Mucosa of rectum (tissue), 2 donors: ENCODE measurements at regions not wholly inside any gene's neighbourhood (a gene's known extent, or its start where the extent isn't known, plus 50 kb on each side); places are given as distances from the start of the nearest gene placed in this dataset.
"Not testable (repeated sequence)": the region's sequence is repeated elsewhere in the genome, so short reads cannot be mapped to it uniquely, and the experiment has no call there.

Source experiments
- H3K27ac ChIP-seq, 2 donors: one replicate each; pipeline ENCODE4 v1.7.0; 2013; ENCODE audit warnings: inconsistent platforms in 2 of 2, low read depth in 2 of 2, low read length in 2 of 2
- H3K27me3 ChIP-seq, 2 donors: one replicate each; pipeline ENCODE4 v1.7.0; 2013; ENCODE audit warnings: low read length in 2 of 2; ENCODE audit not compliant: control insufficient read depth in 2 of 2, insufficient read depth in 2 of 2
- H3K36me3 ChIP-seq, 2 donors: one replicate each; pipeline ENCODE4 v1.7.0; 2013; ENCODE audit warnings: low read length in 2 of 2; ENCODE audit not compliant: control insufficient read depth in 2 of 2, insufficient read depth in 2 of 2
- H3K4me1 ChIP-seq, 2 donors: one replicate each; pipeline ENCODE4 v1.7.0; 2013; ENCODE audit warnings: low read length in 2 of 2, mild to moderate bottlenecking in 1 of 2; ENCODE audit not compliant: control insufficient read depth in 2 of 2, insufficient read depth in 2 of 2
- H3K4me3 ChIP-seq, 2 donors: one replicate each; pipeline ENCODE4 v1.7.0; 2013; ENCODE audit warnings: low read length in 2 of 2
- H3K9ac ChIP-seq, 2 donors: one replicate each; pipeline ENCODE4 v1.7.0; 2013; ENCODE audit warnings: low read length in 2 of 2, low read depth in 1 of 2, mild to moderate bottlenecking in 1 of 2
- H3K9me3 ChIP-seq, 2 donors: one replicate each; pipeline ENCODE4 v1.7.0; 2013; ENCODE audit warnings: low read length in 2 of 2; ENCODE audit not compliant: control insufficient read depth in 2 of 2
- donor health status: healthy.
- donor health status: Normal muscosa, but diverticular disease.

- Histone ChIP-seq H3K9me3 (no peaks in the 10 kb centered on the region), H3K4me1 (no peaks in the 10 kb centered on the region), H3K27ac (no peak overlapping the region), H3K9ac (no peak overlapping the region), H3K27me3 (no peaks in the 10 kb centered on the region), H3K4me3 (no peak overlapping the region), H3K36me3 (no peaks in the 10 kb centered on the region)
Measured at GRCh38 chr13:67554746-67555452, 324.8 kb upstream of the PCDH9 start.

DNA sequence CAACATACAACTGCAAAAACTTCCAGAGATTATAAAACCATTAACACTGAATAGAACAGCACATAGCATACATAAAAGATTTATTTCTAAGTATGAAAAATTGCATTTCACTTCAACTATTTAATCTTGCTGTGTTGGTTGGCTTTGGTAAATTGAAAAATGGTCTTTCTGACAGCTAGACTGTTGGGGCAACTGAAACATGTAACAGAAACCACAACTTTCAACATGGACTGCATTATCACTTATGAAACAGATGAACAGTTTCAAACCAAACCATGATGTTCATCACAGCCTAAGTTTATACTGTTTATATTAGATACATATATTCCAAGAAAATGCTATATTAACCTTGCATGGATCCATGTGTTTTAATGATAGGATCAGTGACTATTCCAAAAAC is 324.1 kb upstream of the PCDH9 start:
- Histone ChIP-seq H3K27me3 (no peaks in the 10 kb centered on the region), H3K9ac (no peak overlapping the region), H3K9me3 (no peaks in the 10 kb centered on the region), H3K27ac (no peak overlapping the region), H3K4me3 (no peak overlapping the region), H3K4me1 (no peaks in the 10 kb centered on the region), H3K36me3 (no peaks in the 10 kb centered on the region)

DNA sequence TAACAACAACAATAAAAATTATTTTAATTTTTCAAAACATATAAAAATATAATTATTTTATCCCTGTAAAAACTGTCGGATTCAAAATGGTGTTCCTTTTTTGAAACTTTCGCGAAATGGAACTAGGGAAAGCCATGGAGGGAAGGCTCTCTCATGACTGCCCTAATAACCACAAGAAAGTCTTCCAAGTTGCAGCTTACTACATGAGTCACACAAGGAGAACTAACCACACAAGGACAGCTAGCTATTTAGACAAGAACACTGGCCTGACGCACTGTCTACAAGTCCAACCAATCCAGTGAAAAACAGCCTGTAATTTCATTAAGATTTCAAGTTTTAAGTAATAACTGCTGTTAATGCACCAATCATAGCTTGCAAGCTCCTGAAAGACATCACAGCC is 319.2 kb upstream of the PCDH9 start:
- H3K36me3 ChIP-seq = no peaks in the 10 kb centered on the region
- H3K9ac ChIP-seq = no peak overlapping the region
- no peak overlapping the region for H3K4me3 ChIP-seq
- H3K27ac ChIP-seq = no peak overlapping the region
- H3K27me3 ChIP-seq = no peaks in the 10 kb centered on the region
- no peaks in the 10 kb centered on the region for H3K9me3 ChIP-seq
- no peaks in the 10 kb centered on the region for H3K4me1 ChIP-seq

DNA sequence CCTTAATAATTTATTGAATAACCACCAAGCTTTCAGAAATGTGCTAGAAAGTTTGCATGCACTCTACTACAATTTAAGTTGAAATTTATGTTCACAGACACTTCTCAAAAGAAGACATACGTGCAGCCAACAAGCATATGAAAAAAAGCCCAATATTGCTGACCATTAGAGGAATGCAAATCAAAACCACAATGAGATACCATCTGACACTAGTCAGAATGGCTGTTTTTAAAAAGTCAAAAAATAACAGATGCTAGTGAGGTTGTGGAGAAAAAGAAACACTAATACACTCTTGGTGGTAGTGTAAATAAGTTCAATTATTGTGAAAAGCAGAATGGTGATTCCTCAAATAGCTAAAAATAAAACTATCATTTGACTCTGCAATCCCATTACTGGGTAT is 308.8 kb upstream of the PCDH9 start:
- H3K9ac ChIP-seq = no peak overlapping the region
- H3K4me1 ChIP-seq = no peaks in the 10 kb centered on the region
- H3K9me3 ChIP-seq = no peaks in the 10 kb centered on the region
- H3K36me3 ChIP-seq = no peaks in the 10 kb centered on the region
- H3K27me3 ChIP-seq = no peaks in the 10 kb centered on the region
- H3K27ac ChIP-seq = no peak overlapping the region
- no peak overlapping the region for H3K4me3 ChIP-seq

DNA sequence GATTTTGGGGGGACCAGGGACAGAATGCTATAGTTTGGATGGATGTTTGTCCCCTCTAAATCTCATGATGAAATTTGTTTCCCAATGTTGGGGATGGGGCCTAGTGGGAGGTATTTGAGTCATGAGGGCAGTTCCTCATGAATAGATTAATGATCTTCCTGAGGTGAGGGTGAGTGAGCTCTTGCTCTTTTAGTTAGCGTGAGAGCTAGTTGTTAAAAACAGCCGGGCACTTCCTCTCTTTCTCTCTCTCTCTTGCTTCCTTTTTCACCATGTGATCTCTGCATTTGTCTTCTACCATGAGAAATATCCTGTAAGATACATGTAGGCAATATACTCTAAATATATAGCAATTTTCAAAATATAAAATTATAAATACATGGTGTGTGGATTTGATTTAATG is 290.8 kb upstream of the PCDH9 start:
- Histone ChIP-seq H3K4me3 (no peak overlapping the region), H3K27ac (no peak overlapping the region), H3K9ac (no peak overlapping the region), H3K9me3 (no peaks in the 10 kb centered on the region), H3K36me3 (no peaks in the 10 kb centered on the region), H3K27me3 (no peaks in the 10 kb centered on the region), H3K4me1 (no peaks in the 10 kb centered on the region)

GRCh38 chr13:67519356-67519755 is 289.2 kb upstream of the PCDH9 start:
- Histone ChIP-seq H3K36me3 (no peaks in the 10 kb centered on the region), H3K9me3 (no peaks in the 10 kb centered on the region), H3K4me3 (no peak overlapping the region), H3K4me1 (no peaks in the 10 kb centered on the region), H3K9ac (no peak overlapping the region), H3K27ac (no peak overlapping the region), H3K27me3 (no peaks in the 10 kb centered on the region)

DNA sequence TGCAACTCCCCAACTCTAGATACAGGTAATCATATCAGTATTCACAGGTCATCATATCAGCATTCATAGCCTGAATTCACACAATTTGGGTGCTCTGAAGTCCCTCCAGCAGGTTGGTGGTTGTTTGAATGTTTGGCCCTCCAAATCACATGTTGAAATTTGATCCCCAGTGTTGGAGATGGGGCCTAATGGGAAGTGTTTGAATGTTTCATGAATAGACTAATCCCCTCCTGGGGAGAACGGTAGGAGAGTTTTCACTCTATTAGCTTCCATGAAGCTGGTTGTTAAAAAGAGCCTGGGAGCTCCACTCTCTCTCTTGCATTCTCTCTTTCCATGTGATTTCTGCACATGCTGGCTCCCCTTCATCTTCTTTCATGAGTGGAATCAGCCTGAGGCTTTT is 288.6 kb upstream of the PCDH9 start:
- Histone ChIP-seq H3K4me1 (no peaks in the 10 kb centered on the region), H3K9me3 (no peaks in the 10 kb centered on the region), H3K36me3 (no peaks in the 10 kb centered on the region), H3K9ac (no peak overlapping the region), H3K27ac (no peak overlapping the region), H3K4me3 (no peak overlapping the region), H3K27me3 (no peaks in the 10 kb centered on the region)

DNA sequence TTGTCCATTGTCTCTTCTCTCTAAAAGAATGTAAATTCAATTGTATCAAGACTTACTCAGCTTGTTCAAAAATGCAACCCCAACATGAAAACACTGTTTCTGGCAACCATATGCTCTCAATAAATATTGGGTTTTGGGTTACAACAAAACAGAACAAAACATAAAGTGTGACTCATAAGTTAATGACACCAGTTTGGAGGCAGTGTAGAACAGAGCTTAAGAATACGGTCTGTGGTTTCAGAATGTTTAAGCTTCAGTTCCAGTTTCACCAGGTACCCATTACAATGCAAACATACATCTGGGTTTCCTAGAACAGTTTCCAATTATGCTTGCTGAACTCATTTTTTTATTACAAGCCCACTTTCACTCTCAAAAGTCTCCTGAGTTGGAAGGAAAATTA is 285.8 kb upstream of the PCDH9 start:
- H3K27me3 ChIP-seq = no peaks in the 10 kb centered on the region
- no peaks in the 10 kb centered on the region for H3K36me3 ChIP-seq
- no peak overlapping the region for H3K9ac ChIP-seq
- no peaks in the 10 kb centered on the region for H3K9me3 ChIP-seq
- H3K4me3 ChIP-seq = no peak overlapping the region
- H3K27ac ChIP-seq = no peak overlapping the region
- no peaks in the 10 kb centered on the region for H3K4me1 ChIP-seq

DNA sequence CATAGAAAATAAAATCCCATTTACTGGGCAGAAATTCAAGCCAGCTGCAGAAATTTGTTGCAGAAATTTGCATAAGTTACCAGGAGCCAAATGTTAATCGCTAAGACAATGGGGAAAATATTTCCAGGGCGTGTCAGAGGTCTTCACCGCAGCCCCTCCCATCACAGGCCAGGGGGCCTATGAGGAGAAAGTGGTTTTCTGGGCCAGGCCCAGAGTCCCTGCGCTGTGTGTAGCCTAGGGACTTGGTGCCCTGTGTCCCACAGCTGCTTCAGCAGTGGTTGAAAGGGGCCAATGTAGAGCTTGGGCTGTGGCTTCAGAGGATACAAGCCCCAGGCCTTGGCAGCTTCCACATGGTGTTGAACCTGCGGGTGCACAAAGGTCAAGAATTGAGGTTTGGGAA is 278.9 kb upstream of the PCDH9 start:
- no peak overlapping the region for H3K9ac ChIP-seq
- no peaks in the 10 kb centered on the region for H3K27me3 ChIP-seq
- H3K36me3 ChIP-seq = no peaks in the 10 kb centered on the region
- no peak overlapping the region for H3K4me3 ChIP-seq
- H3K4me1 ChIP-seq = no peaks in the 10 kb centered on the region
- no peak overlapping the region for H3K27ac ChIP-seq
- no peaks in the 10 kb centered on the region for H3K9me3 ChIP-seq

GRCh38 chr13:67508275-67508674 is 278.1 kb upstream of the PCDH9 start:
- not testable (repeated sequence) for H3K4me1 ChIP-seq, H3K4me3 ChIP-seq, H3K36me3 ChIP-seq, H3K27ac ChIP-seq, H3K9ac ChIP-seq, H3K27me3 ChIP-seq, H3K9me3 ChIP-seq

DNA sequence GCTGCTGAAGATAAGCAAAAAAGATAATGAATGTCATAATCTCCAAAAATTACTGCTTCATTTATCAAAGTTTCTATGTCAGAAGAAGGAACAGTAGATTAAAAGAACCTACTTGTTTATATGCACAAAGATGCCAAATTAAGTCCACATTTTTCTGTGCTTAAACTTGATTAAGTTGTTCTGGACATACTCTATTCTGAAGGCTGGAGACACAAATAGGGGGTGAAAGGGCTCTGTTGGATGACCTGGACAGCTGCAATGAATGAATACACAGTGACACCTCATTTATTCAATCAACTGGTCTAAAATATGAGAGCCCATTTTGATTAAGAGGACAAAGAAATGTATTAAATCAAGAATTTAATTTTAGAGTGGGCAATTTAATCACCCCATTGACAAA is 276.3 kb upstream of the PCDH9 start:
- no peaks in the 10 kb centered on the region for H3K9me3 ChIP-seq
- H3K27ac ChIP-seq = no peak overlapping the region
- no peaks in the 10 kb centered on the region for H3K27me3 ChIP-seq
- no peaks in the 10 kb centered on the region for H3K36me3 ChIP-seq
- no peaks in the 10 kb centered on the region for H3K4me1 ChIP-seq
- H3K4me3 ChIP-seq = no peak overlapping the region
- no peak overlapping the region for H3K9ac ChIP-seq
